ENCODE measurements at regions not wholly inside any gene's neighbourhood (a gene's known extent, or its start where the extent isn't known, plus 50 kb on each side); places are given as distances from the start of the nearest gene placed in this dataset.
"Not testable (repeated sequence)": the region's sequence is repeated elsewhere in the genome, so short reads cannot be mapped to it uniquely, and the experiment has no call there.

DNA sequence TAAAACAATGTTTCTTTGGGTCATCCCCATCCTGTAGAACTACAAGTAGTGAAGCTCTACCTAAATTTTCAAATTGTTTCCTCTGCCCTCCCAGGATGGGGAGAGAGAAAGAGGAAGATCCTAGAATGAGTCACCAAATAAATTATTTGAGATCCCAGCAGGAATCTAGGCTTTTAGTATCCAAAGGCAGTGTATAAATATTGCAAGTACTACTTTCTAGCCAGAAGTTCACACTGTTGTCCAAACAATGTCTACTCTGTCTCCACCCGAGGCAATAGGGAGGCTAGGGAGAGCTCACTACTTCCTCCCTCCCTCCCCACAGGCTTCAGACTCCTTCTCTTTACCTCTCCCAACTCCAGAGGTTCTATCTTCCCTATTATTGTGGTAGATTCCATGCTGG, 362.8 kb downstream of the MRPS30 start:
- TF ChIP-seq, protein P1, sequence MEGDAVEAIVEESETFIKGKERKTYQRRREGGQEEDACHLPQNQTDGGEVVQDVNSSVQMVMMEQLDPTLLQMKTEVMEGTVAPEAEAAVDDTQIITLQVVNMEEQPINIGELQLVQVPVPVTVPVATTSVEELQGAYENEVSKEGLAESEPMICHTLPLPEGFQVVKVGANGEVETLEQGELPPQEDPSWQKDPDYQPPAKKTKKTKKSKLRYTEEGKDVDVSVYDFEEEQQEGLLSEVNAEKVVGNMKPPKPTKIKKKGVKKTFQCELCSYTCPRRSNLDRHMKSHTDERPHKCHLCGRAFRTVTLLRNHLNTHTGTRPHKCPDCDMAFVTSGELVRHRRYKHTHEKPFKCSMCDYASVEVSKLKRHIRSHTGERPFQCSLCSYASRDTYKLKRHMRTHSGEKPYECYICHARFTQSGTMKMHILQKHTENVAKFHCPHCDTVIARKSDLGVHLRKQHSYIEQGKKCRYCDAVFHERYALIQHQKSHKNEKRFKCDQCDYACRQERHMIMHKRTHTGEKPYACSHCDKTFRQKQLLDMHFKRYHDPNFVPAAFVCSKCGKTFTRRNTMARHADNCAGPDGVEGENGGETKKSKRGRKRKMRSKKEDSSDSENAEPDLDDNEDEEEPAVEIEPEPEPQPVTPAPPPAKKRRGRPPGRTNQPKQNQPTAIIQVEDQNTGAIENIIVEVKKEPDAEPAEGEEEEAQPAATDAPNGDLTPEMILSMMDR (conservative IDR thresholded peaks at IDR 0.05; ENCODE audit: control insufficient read depth, insufficient read depth, low read depth, low read length): no peak

DNA sequence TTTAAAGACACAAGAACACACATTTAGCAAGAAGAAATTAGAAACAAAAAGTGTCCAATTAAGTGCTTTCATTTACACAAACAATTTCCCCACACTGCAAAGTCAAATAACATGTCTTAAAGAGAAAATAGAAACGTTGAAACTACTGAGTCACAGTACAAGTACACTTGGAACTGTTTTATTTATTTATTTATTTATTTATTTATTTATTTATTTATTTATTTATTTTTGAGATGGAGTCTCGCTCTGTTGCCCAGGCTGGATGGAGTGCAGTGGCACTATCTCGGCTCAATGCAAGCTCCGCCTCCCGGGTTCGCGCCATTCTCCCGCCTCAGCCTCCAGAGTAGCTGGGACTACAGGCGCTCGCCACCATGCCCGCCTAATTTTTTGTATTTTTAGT, 363.9 kb downstream of the MRPS30 start:
- H3K4me3 ChIP-seq (ENCODE audit: control insufficient read depth, low read depth, low read length); DNase-seq (ENCODE audit: low read depth): not testable (repeated sequence)

More for the DNA sequence above, 362.8 kb downstream of the MRPS30 start:
- H3K4me3 ChIP-seq (ENCODE audit: control insufficient read depth, low read depth, low read length): no peak overlapping the region
- DNase-seq (ENCODE audit: low read depth): no peak

DNA sequence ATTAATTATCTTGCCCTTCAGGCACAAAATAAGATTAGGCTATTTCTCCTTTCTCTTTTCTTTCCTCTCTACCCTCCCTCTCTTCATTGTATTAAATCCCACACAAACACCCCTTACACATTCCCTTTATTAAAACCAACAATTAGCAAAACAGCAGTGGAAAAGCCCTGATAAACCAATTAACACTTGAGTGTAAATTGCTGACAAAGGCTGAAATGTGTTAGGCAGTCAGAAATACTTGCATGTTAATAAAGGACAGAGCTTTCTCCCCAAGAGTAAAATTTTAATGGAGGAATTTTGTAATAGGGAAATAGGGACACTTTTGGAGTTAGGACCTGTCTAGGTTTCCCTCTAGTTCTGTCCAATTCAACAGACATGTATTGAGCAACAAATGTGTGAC, 370.9 kb downstream of the MRPS30 start:
- TF ChIP-seq, protein P1 (conservative IDR thresholded peaks at IDR 0.05; ENCODE audit: control insufficient read depth, insufficient read depth, low read depth, low read length): no peak
- no peak overlapping the region for H3K4me3 ChIP-seq (ENCODE audit: control insufficient read depth, low read depth, low read length)
- DNase-seq (ENCODE audit: low read depth): no peak

DNA sequence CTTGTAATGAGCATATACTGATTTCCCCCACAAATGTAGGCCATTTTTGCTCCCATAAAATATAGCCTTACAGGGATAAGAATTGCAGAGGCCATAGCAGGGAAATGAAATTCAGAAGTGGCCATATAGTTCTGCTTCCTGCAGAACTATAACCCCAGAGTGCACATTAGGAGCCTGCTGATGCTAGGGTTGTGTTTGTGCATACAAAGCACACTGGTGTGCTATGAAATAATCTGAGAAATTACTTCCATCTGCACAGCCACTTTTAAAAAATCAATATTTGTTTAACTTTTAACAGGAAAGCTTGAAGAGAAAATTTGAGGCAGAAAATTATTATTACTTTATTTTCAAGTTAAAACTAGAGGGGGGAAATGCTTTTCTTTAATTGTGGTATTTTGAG, 380.3 kb downstream of the MRPS30 start:
- no peak for DNase-seq (ENCODE audit: low read depth)
- no peak overlapping the region for H3K4me3 ChIP-seq (ENCODE audit: control insufficient read depth, low read depth, low read length)
- TF ChIP-seq, protein P1 (conservative IDR thresholded peaks at IDR 0.05; ENCODE audit: control insufficient read depth, insufficient read depth, low read depth, low read length): no peak

DNA sequence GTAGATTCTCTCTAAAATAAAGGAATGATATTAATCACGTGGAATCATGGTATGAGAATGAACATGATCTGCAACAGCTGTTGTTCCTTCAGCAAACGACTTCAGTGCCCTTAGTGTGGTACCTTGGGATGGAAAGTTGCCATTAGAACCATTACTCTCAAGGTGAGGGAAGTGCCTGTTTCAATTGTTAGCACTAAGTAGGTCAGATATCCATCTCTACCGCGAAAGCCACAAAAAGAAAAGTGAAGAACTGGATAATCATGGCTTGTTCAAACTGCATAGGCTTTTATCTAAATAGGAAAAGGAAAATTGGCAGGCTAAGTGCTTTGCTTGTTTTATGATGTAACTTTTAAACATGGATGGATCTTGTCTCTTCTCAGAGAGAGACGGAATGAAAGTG, 380.7 kb downstream of the MRPS30 start:
- TF ChIP-seq, protein P1 (conservative IDR thresholded peaks at IDR 0.05; ENCODE audit: control insufficient read depth, insufficient read depth, low read depth, low read length): no peak
- H3K4me3 ChIP-seq (ENCODE audit: control insufficient read depth, low read depth, low read length): no peak overlapping the region
- no peak for DNase-seq (ENCODE audit: low read depth)

DNA sequence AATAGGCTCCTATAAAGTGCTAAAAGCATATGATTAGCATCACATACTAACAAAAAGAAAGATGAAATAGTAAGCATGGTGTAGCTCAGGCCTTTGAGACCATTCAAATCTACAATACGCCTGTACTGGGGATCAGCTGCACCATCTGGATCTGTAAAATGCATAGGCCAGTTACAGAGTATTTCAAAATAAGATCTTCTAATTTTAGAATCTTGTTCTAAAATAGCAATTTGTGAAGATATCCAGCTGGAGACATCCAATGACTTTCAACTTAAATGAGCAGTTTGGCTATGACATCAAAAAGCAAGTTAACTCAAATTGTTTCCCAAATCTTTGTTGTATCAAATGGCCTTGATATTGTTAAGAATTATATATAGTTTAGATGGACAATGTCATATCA, 386.3 kb downstream of the MRPS30 start:
- no peak for DNase-seq (ENCODE audit: low read depth)
- no peak overlapping the region for H3K4me3 ChIP-seq (ENCODE audit: control insufficient read depth, low read depth, low read length)
- TF ChIP-seq, protein P1 (conservative IDR thresholded peaks at IDR 0.05; ENCODE audit: control insufficient read depth, insufficient read depth, low read depth, low read length): no peak
